Kidney epithelial cell (primary cell): ENCODE measurements at regions not wholly inside any gene's neighbourhood (a gene's known extent, or its start where the extent isn't known, plus 50 kb on each side); places are given as distances from the start of the nearest gene placed in this dataset.

Experiments
- DNase-seq: peaks from one replicate; pipeline ENCODE4 v3.0.0-alpha.2; 2010; ENCODE audit warnings: low read depth
- H3K27me3 ChIP-seq: 2 replicates; pipeline ENCODE4 v1.6.0; 2011; ENCODE audit warnings: low read length; ENCODE audit not compliant: control insufficient read depth, insufficient read depth
- H3K36me3 ChIP-seq: 2 replicates; pipeline ENCODE4 v1.5.1; 2011; ENCODE audit warnings: low read length; ENCODE audit not compliant: control insufficient read depth, insufficient read depth
- H3K4me3 ChIP-seq: 2 replicates; pipeline ENCODE4 v1.5.1; 2011; ENCODE audit warnings: low read depth, mild to moderate bottlenecking, control low read depth, low read length
- CTCF ChIP-seq: IDR thresholded peaks from 2 replicates; pipeline ENCODE4 v1.5.1; 2011; ENCODE audit warnings: mild to moderate bottlenecking, moderate library complexity, low read length, control low read depth, inconsistent platforms; ENCODE audit not compliant: insufficient read depth, poor library complexity, severe bottlenecking

- Histone ChIP-seq H3K36me3 (no peaks in the 10 kb centered on the region), H3K27me3 (no peaks in the 10 kb centered on the region), H3K4me3 (no peak overlapping the region)
- TF ChIP-seq CTCF, result no peak
- no peak for DNase-seq
Measured at GRCh38 chr4:63379750-63380522, 1029.3 kb downstream of the TECRL start.

- H3K27me3 ChIP-seq, result no peaks in the 10 kb centered on the region
- no peak for TF ChIP-seq CTCF
- H3K36me3 ChIP-seq, result no peaks in the 10 kb centered on the region
- H3K4me3 ChIP-seq, result no peak overlapping the region
- DNase-seq, result no peak
Measured at GRCh38 chr4:63371001-63371400, 1038.2 kb downstream of the TECRL start.

GRCh38 chr4:63361628-63362027 is 1047.6 kb downstream of the TECRL start:
- no peaks in the 10 kb centered on the region for H3K36me3 ChIP-seq
- no peak for DNase-seq
- TF ChIP-seq CTCF, result no peak
- no peaks in the 10 kb centered on the region for H3K27me3 ChIP-seq
- H3K4me3 ChIP-seq, result no peak overlapping the region

GRCh38 chr4:63361066-63361465 is 1048.2 kb downstream of the TECRL start:
- no peaks in the 10 kb centered on the region for H3K36me3 ChIP-seq
- H3K27me3 ChIP-seq, result no peaks in the 10 kb centered on the region
- no peak overlapping the region for H3K4me3 ChIP-seq
- no peak for TF ChIP-seq CTCF
- DNase-seq, result no peak

GRCh38 chr4:63349674-63350025 is 1059.6 kb downstream of the TECRL start:
- TF ChIP-seq CTCF, result no peak
- Histone ChIP-seq H3K4me3 (no peak overlapping the region), H3K36me3 (no peaks in the 10 kb centered on the region), H3K27me3 (no peaks in the 10 kb centered on the region)
- no peak for DNase-seq
